Hematopoietic multipotent progenitor cell treated with erythropoietin and hydrocortisone succinate and interleukin-3 and kit ligand, for 8 days (in vitro differentiated cells): ENCODE measurements at regions not wholly inside any gene's neighbourhood (a gene's known extent, or its start where the extent isn't known, plus 50 kb on each side); places are given as distances from the start of the nearest gene placed in this dataset.

Experiments used
- DNase-seq: peaks from one replicate; pipeline ENCODE4 v3.0.0-alpha.2; 2015

DNA sequence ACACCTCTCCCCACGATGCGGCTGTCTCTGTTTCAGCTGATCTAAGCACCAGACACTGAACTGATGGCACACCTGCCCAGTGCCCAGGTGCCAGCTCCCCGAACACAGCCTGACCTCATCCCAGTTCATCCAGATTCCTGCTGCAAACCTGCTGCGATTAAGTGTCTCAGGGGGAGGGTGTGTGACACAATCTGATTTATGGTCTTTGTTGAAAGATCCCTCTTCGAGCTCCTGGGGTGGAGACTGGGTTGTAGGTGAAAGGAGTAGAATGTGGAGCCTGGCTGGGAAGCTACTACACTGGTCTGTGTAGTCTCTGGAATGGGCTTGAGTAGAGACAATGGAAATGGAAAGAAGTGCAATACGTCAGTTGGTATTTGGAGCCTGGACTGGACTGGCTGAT lies 390.3 kb downstream of the SHANK2 start:
- no peak for DNase-seq

DNA sequence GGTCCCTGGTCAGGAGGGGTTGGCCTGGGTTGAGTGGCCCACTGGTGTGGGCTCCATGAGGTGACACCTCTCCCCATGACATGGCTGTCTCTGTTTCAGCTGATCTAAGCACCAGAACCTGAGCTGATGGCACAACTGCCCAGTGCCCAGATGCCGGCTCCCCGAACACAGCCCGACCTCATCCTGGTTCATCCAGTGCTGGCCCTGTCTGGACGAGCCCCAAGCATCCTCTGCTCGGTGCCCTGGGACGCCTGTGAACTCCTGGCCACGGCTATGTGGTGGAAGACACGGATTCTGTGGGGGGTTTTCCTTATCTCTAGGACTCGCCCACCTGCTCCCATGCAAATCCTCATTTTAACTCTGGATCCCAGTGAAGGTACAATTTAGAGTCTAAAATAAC lies 389.2 kb downstream of the SHANK2 start:
- DNase-seq: no peak

DNA sequence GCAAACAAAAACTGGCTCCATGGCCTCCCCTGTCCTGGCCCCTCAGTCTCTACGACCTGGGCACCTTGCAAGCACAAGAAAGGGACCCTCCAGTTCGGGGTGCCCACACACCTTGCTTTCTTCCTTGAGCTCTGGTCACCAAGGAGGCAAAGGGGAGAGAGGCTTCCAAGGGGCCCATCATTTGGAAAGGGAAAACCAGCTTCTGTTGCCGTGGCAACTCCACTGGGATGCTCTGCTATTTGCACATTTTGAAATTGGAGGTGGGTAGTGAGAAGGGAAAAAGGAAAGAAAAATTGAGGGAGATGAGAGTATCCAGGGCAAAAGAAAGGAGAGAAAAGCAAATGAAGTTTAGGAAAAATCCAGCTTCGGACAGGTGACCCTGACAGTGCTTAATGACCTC lies 388.4 kb downstream of the SHANK2 start:
- no peak for DNase-seq

DNA sequence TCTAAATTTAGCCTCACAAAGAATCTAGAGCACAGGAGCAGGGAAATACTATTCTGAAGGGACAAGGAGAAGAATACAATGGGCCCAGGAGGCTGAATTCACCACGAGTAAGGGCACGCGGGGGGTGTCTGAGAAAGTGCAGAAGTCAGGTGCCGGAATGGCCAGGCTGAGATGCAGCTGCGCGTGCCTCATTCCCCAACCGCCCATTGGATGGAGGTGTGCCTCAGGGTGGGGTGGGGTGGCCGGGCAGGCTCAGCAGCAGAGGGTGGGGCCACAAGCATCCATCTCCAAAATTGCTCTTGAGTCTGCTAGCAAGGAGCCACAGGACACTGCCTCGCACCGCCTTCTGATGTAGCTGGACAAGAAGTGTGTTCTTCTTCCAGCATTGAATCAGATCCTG lies 387.0 kb downstream of the SHANK2 start:
- no peak for DNase-seq

DNA sequence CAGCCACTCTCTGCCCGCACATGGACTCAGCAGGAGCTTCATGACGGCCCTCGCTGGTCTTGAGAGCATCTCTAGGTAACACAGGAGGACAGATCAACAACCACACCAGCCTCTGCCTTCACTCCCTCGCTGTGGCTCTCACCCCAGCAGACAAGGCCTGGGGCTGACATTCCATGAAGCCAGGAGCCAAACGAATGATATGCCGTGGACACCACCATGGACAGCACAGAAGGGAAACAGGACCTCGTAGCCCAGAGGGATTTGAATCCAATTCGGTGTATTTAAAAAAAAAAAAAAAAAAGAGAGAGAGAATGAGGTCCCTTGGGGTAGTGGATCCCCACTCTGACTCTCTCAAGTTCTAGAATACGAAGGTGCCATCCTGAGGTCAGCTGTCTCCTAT lies 385.5 kb downstream of the SHANK2 start:
- DNase-seq: no peak

DNA sequence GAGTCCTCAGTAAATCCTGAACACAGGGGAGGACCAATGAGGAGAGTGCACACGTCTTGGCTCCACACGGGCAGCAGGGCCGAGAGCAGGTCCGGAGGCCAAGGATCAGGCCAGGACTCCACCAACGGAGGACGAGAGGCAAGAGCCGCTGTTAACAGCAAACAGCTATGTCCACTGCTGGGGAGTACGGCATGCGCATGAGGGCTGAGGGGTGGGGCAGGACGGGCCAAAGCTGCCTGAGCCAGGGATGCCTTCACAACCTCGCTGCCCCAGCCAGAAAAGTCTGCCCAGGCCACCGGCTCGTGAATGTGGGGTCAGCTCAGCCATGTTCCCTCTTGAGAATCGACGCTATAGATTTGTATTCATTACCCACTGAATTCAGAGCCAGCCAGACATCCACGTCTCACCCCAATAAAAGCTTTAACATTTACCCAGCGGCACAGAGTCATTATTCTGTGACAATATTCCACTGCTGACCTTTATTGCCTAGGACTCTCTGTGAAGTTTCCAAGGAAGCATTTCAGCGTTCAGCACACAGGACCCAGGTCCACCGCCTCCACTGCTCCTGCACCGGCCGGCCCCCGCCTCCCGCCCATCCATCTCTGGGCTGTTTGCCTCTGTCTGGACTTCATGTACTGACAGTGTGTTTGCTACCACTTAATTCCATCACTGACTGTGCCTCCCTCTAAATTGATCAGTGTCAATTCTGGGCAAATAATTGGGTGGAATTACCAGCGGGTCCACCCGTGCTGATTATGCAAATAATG lies 384.9 kb downstream of the SHANK2 start:
- DNase-seq: no peak

DNA sequence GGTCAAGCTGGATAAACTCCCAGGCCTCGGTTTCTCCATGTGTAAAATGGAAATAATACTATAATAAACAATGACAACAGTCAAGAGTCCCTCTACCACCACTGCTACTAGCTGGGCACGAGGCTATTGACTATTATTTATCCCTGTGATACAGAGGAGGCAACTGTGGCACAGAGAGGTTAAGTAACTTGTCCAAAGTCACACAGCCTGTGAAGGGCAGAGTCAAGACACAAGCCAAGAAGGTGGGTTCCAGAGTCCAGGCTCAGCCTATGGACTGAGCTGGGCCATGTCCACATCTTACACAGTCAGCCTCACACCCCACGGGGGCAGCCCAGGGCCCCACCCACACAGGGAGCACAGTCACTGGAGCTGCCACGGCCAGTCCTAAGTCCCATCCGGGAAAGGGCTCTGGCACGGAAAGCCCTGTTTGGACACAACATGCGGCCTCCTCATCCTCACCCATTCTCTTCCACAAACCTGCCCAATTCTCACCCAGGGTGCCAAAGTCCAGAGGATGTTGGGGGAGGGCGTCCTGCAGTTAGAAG lies 384.0 kb downstream of the SHANK2 start:
- no peak for DNase-seq

DNA sequence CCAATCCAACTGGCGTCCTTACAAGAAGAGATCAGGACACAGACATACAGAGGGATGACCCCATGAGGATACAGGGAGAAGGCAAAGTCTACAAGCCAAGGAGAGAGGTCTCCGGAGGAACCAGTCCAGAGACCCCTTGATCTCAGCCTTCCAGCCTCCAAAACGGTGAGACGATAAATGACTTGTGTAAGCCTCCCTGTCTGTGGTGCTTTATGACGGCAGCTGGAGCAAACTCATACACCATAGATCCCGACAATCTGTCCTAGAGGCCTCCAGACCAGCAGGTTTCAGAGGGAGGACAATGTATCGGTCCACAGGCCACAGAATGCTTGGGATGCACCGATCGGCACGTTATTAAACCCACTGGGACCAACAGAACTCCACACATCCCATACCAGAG lies 383.3 kb downstream of the SHANK2 start:
- DNase-seq: no peak

DNA sequence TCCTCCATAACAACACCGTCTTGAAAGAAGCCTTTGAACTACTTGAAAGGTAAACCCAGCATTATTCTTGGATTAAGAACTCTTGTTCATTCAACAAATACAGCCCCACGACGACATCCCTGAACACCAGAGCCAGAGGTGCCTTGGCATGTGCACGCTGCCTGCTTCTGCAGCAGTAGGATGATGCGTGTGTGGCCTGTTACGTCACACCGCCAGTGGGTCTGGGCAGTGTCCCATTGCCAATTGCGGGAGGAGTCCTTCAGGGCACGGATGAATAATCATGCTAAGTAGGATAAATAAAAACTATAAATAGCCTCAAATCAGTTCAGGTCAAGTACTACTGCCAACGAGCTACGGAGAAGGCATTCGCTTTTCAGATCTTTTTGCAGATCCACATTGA lies 380.5 kb downstream of the SHANK2 start:
- no peak for DNase-seq

DNA sequence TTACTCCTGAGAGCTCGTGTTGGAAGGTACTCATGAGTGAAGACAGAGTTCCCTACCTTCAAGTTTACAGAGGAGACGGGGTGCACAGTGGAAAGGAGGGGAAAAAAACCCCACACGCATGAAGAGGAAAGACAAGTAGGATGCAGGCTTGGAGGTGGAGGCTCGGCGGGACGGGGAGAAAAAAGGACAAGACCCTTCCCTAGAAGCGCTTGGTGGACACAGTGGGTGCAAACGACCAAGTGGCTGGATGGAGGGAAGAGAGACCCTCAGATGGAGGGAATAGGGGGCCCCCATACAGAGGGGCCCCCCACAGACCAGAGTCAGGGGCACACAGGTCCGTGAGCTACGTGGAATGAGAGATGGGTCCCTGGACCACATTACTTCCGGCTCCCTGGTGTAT lies 380.1 kb downstream of the SHANK2 start:
- DNase-seq: no peak

DNA sequence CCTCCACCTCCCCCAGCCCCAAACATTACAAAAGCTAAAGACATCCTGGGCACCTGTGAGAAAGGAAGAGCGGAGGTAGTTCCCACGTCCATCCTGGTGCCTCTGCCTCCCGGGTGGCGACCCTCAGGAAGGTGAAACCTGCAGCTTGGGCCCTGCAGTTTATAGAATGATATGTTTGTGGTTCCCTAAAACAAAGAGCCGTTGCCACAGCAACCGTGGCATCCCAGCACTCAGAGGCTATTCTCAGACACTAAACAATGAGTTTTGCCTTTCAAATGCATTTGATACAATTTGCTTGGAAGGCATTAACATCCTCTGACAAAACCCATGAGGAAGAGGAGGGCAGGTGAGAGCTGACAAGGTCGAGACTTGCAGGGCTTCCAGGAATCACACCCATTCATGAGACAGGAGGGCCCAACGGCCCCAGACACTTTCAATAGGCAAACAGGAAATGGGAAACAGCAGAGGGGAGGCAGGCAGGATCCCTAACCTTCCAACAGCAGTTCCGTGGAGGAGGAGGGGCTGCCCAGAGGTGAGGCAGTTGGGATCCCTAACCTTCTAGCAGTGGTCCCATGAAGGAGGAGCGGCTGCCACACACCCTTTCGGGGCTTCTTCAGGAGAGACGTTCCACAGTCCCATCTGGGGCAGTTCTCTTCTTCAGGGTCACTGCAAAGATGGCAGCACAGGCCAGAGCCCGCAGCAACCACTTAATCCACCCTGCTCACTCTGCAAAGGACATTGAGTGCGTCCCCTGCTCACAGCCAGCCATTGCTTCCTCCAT lies 379.2 kb downstream of the SHANK2 start:
- DNase-seq: no peak

DNA sequence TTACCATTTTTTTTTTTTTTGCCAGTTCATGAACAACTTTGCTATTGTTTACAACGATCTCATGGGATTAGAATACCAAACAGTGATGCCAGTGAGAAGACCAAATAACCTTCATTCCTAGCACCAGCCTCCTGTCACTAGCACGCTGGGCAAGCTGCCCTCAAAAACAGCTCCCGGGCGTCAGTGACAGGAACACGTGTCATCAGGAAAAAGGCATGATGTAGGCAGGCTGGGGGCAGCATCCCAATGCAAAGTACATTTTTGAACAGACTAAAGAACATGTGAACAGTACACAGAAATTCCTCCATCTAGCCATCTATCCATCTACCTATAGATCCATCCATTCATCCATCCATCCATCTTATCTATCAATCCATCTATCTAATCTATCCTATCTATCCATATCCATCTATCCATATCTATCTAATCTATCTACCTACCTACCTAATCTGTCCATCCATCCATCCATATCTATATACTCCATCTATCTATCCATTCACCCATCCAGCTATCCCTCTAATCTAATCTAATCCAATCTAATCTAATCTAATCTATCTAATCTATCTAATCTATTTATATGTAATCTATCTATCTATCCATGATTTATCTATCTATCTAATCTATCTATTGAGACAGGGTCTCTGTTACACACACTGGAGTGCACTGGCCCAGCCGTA lies 378.5 kb downstream of the SHANK2 start:
- no peak for DNase-seq

DNA sequence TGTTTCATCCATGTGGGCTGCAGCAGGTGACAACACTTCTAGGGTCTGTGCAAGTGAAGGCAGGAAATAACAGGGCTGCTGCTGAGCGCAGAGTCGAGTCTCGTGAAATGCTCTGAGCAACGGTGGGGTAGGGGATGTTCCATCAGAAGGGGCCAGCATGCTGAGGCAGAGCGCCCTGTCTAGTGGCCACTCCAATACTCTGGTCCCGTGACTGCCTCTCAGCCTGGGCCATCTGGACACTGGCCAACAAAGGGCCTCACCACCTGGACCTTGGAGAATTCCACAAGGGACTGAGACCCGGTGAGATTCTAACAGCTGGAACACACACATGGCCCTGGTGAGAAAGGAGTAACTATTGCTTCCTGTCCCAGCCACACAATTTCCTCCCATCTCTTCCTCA lies 375.7 kb downstream of the SHANK2 start:
- DNase-seq: no peak

DNA sequence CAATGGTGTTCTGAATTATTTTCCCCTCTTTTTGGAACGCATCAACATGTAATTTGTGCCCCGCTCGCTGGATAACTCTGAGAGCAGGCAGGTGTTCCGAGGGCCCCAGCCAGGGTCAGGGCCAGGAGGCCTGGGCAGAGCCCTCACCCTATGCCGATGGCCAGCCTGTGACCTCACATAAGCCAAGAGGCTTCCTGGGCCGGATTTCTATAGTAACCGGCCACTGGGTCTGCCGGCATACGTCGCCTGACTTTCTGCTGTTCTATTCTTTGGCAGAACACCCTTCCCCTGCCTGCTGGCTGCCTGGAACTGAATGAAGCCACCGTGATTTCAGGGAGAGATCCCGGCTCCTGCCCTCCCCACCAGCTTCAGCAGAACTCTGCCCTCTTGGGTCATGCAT lies 375.2 kb downstream of the SHANK2 start:
- DNase-seq: no peak

DNA sequence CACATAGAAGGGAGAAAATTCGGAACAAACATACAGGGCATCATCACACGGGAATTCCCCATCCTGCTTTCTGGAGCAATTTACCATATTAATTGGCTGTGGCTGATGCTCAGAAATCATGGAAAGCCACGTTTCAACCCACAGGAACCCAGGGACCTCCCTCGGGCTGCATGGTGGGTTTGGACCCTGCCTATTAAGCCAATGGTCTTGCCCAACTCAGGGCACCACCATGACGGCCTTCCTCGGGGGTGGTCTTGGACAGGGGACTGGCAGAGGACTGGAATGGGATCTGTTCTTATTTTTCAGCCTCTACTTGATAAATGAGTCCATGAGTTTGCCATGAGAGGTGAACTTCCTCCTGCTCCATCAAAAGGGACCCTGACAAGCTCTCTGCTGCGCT lies 374.0 kb downstream of the SHANK2 start:
- no peak for DNase-seq

DNA sequence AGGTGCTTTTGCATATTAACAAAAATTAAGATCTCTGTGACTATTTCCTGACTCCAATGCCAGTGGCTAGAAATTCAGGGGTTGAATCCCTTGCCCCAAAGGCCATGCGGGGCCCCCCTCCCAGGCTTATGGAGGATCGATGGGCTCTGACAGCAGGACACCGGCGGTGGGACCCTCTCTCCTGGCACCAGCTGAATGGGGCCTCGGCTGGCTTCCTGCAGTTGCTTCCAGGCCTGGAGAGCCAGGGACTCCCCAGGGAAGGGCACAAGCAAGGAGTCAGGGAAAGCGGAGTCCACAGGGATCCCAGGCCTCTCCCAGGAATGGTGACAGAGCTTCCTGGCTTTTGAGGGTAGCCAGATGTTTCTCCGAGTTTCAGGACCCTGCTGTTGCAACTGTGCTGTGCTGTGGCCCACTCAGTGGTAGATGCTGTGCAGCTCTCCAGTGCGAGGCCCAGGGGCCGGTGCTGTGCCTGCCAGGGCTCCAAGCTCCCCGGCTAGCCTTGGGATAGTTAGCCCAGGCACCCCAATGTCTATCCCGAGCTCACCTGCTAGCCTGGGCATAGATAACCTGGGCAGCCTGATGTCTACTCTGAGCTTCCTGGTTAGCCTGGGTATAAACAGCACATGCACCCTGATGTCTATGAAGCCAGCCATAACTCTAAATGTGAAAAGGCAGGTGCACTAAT lies 372.6 kb downstream of the SHANK2 start:
- no peak for DNase-seq

DNA sequence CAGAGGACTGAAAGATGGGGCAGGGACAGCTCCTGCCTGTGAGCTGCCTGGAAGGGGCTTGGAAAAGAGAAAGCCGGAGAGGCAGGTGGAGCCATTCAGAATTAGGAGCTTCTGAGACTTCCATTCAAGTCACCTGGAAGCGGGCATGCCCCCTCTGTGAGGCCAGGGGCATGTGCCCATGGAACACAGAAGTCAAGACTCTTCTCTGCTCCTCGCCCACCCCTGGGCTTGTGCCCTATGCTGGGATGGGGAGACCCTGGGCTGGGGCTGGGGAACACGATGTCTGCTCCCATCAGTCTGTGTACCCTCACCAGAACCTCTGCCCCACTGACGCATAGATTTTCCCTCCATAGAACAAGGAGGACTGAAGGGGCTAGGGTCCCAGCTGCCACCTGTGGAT lies 372.0 kb downstream of the SHANK2 start:
- no peak for DNase-seq

DNA sequence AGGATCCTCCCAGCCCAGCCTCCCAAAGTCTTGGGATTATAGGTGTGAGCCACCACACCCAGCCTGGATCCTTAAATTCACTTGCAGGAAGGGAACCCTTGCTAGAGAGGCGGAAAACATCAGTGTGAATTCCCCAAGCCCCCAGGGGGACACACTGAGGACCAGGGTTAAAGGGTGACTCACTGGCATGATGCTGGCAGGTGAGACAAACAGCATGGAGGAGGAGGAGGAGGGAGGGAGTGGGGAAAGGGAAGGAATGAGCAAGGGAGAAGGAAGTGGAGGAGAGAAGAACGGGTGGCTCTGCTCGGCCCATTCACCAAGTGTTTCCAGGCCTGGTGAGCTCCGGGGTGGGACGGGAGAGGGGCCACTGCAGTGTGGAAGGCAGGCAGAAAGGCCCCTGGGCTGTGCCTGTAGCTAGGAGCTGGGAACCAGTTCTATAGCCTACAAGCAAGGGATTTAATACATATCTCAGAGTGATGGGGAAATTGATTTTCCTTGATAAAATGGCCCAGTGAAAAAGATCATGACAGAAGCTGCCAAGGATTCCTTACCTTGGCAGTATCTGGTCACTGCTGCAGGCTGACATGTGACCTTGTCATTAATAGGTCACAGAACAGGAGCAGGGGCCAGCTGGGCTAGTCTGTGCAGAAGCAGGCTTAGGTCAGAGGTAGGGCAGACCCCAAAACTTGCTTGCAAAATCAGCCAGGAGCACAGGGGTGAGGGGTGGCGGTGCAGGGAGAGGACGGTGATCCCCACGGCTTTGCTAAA lies 370.2 kb downstream of the SHANK2 start:
- no peak for DNase-seq

DNA sequence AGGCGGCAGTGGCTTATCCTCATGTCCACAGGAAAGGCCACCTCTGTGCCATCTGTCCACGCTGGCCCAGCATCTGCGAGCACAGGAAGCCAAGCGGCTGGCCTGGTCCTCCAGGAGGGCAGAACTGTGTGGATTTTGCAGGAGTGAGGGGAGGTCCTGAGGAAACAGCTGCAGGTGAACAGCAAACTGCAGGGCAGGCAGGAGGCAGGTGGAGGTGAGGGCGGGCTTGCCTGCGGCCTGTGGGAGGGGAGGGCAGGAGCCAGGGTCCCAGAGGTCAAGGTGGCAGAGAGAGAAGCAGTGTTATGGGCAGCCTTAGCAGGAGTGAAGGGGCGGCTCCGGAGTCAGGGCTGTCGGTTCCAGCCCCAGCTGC lies 369.7 kb downstream of the SHANK2 start:
- no peak for DNase-seq

DNA sequence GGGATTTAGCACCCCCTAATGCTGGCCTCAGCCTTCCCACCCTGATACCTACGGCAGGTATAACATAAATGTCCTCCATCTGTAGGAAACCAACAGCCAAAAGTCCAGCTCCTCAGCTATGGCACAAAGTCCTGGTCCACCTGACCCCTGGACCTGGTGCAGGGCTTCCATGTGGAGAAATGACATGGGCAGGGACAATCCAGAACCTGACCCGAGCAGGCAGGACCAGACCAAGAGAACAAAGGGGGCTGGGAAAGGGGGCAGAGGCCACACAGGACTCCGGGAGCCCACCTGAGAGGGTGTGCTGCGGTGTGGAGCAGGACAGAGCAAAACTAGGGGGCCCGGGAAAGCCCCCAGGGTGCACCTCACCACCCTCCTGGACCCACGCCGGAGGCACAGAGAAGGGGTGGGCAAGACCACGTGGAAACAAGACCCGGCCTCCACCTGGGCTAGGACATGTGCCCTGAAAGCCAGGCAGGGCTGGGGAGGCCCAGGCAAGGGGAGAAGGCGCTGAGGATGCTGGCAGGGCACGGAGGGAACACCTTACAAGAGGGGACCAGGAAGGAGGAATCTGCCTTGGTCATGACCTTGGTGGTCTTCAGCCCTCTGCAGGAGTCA lies 368.9 kb downstream of the SHANK2 start:
- DNase-seq: no peak

DNA sequence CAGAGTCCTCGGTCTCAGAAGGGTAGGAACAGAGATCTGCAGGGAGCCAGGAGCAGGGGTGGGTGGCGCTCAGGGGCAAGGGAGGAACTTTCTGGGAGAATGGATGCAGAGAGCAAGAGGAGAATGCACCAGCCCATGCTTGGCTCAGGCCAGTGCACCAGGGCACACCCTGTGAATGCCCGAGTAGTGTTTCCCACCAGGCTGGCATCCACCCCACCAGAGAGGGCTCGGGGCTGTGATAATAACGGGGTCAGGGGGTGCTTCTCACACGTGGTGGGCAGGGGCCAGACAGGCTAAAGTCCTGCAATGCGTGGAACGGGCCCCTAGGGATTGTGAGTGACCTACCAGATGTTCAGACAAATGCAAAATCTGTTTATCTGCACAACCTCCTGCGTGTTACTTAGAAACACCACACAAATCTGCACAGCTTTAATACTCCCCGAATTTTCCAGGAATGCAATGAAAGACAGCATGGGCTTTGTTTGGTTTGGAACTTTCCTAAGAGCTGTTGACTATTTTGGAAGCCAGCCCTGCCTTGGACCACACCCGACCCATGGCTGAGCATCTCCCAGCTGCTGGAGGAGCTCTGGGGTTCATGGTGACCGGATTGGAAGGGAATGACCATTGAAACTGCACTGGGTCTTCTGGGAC lies 368.3 kb downstream of the SHANK2 start:
- DNase-seq: no peak
